Adrenal gland (tissue), 9 donors: ENCODE measurements at regions not wholly inside any gene's neighbourhood (a gene's known extent, or its start where the extent isn't known, plus 50 kb on each side); places are given as distances from the start of the nearest gene placed in this dataset.

Experiments used
- DNase-seq, 7 donors: peaks; one replicate each; pipeline ENCODE4 v3.0.0-alpha.2; 2019 to 2020
- H3K27ac ChIP-seq, 5 donors: fragments of 200-600 bp; sonication (generic) in 4 of 5; 1 replicate in 3 of 5; 2 replicates in 2 of 5; pipeline versions ENCODE4 v1.5.1 to v1.8.0; 2016 to 2020; ENCODE audit warnings: mild to moderate bottlenecking in 1 of 5
- H3K27me3 ChIP-seq: fragments of 200-600 bp; 2 replicates; pipeline ENCODE4 v1.8.0; 2021
- H3K36me3 ChIP-seq, 2 donors: fragments of 200-600 bp; replicated peaks in 1 of 2; 1 replicate in 1 of 2; 2 replicates in 1 of 2; pipeline versions ENCODE4 v1.5.1 to v1.8.0; 2018 to 2022
- H3K4me1 ChIP-seq, 2 donors: fragments of 200-600 bp; replicated peaks in 1 of 2; 1 replicate in 1 of 2; 2 replicates in 1 of 2; pipeline versions ENCODE4 v1.5.1 to v1.8.0; 2018 to 2021
- H3K4me3 ChIP-seq, 4 donors: fragments of 200-600 bp; sonication (generic) in 3 of 4; one replicate each; pipeline ENCODE4 v1.5.1; 2016 to 2018
- H3K9me3 ChIP-seq, 3 donors: fragments of 200-600 bp; sonication (generic) in 1 of 3; replicated peaks in 1 of 3; 1 replicate in 2 of 3; 2 replicates in 1 of 3; pipeline versions ENCODE4 v1.5.1 to v1.8.0; 2016 to 2021
- POLR2A ChIP-seq, 2 donors: fragments of 450-650 bp; IDR thresholded peaks; one replicate each; pipeline ENCODE4 v1.6.1; 2017; ENCODE audit warnings: antibody characterized with exemption in 2 of 2, mild to moderate bottlenecking in 2 of 2, moderate library complexity in 1 of 2
- WGBS, 4 donors: extraction: QIAGEN DNeasy Blood & Tissue Kit in 2 of 4; methylation state at CpG; one replicate each; pipeline versions ENCODE4 v1.1.5 to v1.1.7; 2013 to 2017; 5-methylcytosine and 5-hydroxymethylcytosine counted together
- intact Hi-C, 2 donors: fragments of 100-400 bp; cut with DNase I; formaldehyde crosslinking; loops; one replicate each; pipeline versions ENCODE4 v1.14.1 to v1.15.0; 2022 to 2023
- TF ChIP-seq, protein P1 (sequence below), 6 experiments: fragments of 450-650 bp in 4 of 6; fragments of 200-600 bp in 2 of 6; sonication (generic) in 1 of 6; IDR thresholded peaks; 1 replicate in 5 of 6; 2 replicates in 1 of 6; pipeline versions ENCODE4 v1.5.1 to v1.8.0; 2016 to 2021; ENCODE audit warnings: antibody characterized with exemption in 6 of 6, mild to moderate bottlenecking in 2 of 6, moderate library complexity in 1 of 6
- donor health status: healthy with polysubstance abuse.
- donor health status: Bipolar disorder and iron deficiency.
- donor health status: DM: yes; HTN: yes; CAD: no.
- donor health status: DM: no; HTN: no; CAD: no.
- donor health status: DM: no; HTN: no; CAD: no.

GRCh38 chr16:17817943-17818342, 347.2 kb upstream of the XYLT1 start:
- TF ChIP-seq, protein P1, sequence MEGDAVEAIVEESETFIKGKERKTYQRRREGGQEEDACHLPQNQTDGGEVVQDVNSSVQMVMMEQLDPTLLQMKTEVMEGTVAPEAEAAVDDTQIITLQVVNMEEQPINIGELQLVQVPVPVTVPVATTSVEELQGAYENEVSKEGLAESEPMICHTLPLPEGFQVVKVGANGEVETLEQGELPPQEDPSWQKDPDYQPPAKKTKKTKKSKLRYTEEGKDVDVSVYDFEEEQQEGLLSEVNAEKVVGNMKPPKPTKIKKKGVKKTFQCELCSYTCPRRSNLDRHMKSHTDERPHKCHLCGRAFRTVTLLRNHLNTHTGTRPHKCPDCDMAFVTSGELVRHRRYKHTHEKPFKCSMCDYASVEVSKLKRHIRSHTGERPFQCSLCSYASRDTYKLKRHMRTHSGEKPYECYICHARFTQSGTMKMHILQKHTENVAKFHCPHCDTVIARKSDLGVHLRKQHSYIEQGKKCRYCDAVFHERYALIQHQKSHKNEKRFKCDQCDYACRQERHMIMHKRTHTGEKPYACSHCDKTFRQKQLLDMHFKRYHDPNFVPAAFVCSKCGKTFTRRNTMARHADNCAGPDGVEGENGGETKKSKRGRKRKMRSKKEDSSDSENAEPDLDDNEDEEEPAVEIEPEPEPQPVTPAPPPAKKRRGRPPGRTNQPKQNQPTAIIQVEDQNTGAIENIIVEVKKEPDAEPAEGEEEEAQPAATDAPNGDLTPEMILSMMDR (IDR thresholded peaks at IDR 0.05) = no peak
- no peak for TF ChIP-seq POLR2A (IDR thresholded peaks at IDR 0.05)
- 65 to 80% (median 72%) methylated on average over 2 of the region's 2 CpGs for WGBS, 4 donors
- Histone ChIP-seq H3K4me1 (no peaks in the 10 kb centered on the region), H3K27me3 (no peaks in the 10 kb centered on the region), H3K27ac (no peak overlapping the region), H3K36me3 (no peaks in the 10 kb centered on the region), H3K4me3 (no peak overlapping the region), H3K9me3 (no peaks in the 10 kb centered on the region)
- intact Hi-C loops = no loop called here
- no peak for DNase-seq

DNA sequence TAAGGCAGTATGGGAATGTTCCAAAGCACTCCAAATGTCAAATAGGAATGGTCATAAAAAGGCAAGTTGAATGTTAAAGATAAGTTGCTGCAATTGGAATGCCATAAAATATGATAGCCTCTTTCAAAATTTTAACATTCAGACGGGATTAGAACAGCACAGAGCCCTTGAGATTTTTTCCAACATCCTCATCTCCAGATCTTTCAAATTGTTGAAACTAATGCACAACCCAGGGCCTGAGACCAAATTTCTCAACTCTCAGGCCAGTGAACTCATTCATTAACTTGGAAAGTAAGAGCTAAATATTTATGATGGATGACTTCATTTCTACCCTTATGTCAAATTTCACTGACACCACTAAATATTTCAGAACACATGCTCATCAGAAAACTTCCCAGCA, 346.5 kb upstream of the XYLT1 start:
- TF ChIP-seq POLR2A (IDR thresholded peaks at IDR 0.05) = no peak
- H3K4me1 ChIP-seq = no peaks in the 10 kb centered on the region
- H3K4me3 ChIP-seq = no peak overlapping the region
- no peaks in the 10 kb centered on the region for H3K27me3 ChIP-seq
- intact Hi-C loops = no loop called here
- WGBS, 4 donors = 8 to 40% (median 35%) methylated on average over 1 of the region's 1 CpG
- no peak for DNase-seq
- H3K27ac ChIP-seq = no peak overlapping the region
- no peaks in the 10 kb centered on the region for H3K9me3 ChIP-seq
- no peaks in the 10 kb centered on the region for H3K36me3 ChIP-seq

DNA sequence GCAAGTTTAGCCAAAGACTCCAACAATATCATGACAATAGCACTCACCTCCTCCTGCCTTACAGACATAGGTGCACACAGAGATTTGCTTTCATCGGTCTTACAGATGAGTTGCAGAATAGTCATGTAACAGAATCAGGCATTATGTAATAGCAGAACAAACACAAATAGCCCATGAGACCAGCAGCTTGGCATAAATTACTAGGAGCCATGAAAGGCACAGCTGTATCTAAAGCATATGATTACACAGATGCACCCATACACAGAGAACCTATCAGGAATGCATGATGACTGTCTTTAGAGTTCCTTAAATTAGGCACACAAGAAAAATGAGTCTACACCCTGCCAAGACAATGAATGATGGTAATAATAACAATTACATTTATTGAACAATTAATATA, 342.0 kb upstream of the XYLT1 start:
- Histone ChIP-seq H3K27me3 (no peaks in the 10 kb centered on the region), H3K27ac (no peak overlapping the region), H3K4me3 (no peak overlapping the region), H3K4me1 (no peaks in the 10 kb centered on the region), H3K9me3 (no peaks in the 10 kb centered on the region), H3K36me3 (no peaks in the 10 kb centered on the region)
- intact Hi-C loops = no loop called here
- 70 to 83% (median 82%) methylated on average over 1 of the region's 1 CpG for WGBS, 4 donors
- no peak for TF ChIP-seq POLR2A (IDR thresholded peaks at IDR 0.05)
- TF ChIP-seq, protein P1 (IDR thresholded peaks at IDR 0.05) = no peak
- no peak for DNase-seq

DNA sequence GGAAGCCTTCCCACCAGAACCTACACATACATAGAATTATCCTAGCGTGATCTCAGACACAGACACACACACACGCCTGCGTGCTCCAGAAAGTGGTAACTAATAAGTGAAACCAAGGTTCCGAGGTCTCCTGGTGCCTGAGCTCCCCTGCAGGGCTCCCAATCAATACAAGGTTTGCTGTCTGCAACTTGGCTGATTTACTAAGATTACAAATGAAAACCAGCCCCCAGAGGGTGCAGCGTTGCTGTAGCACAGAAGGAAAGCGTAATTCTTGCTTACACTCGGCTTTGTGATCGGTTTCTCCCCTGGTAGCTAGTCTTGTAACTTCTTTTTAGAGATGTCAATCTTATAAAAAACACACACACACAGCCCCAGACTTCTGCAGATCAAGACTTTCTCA, 334.1 kb upstream of the XYLT1 start:
- TF ChIP-seq, protein P1 (IDR thresholded peaks at IDR 0.05) = no peak
- no peak for TF ChIP-seq POLR2A (IDR thresholded peaks at IDR 0.05)
- Histone ChIP-seq H3K36me3 (no peaks in the 10 kb centered on the region), H3K4me3 (no peak overlapping the region), H3K4me1 (no peaks in the 10 kb centered on the region), H3K27ac (no peak overlapping the region), H3K9me3 (no peaks in the 10 kb centered on the region), H3K27me3 (no peaks in the 10 kb centered on the region)
- DNase-seq = no peak
- WGBS, 4 donors = 51 to 61% (median 55%) methylated on average over 8 of the region's 8 CpGs
- intact Hi-C loops = no loop called here

GRCh38 chr16:17803625-17804410, 333.1 kb upstream of the XYLT1 start:
- WGBS, 4 donors = 44 to 58% (median 49%) methylated on average over 5 of the region's 5 CpGs
- intact Hi-C loops = no loop called here

More at GRCh38 chr16:17803625-17804410, 333.1 kb upstream of the XYLT1 start:
- TF ChIP-seq, protein P1 (IDR thresholded peaks at IDR 0.05) = no peak
- TF ChIP-seq POLR2A (IDR thresholded peaks at IDR 0.05) = no peak
- DNase-seq = no peak
- Histone ChIP-seq H3K4me3 (no peak overlapping the region), H3K27me3 (no peaks in the 10 kb centered on the region), H3K9me3 (no peaks in the 10 kb centered on the region), H3K4me1 (no peaks in the 10 kb centered on the region), H3K27ac (no peak overlapping the region), H3K36me3 (no peaks in the 10 kb centered on the region)
